IMR-90 (cell line): ENCODE measurements at regions not wholly inside any gene's neighbourhood (a gene's known extent, or its start where the extent isn't known, plus 50 kb on each side); places are given as distances from the start of the nearest gene placed in this dataset.

Source experiments
- ATAC-seq: fragments of 200-7000 bp; cut with Tn5 transposase; 2 replicates; pipeline ENCODE4 v1.9.1; 2020; ENCODE audit warnings: low read depth, mild to moderate bottlenecking, moderate library complexity
- BruUV-seq: library from RNA; stranded (reverse); fragments of 400-500 nt; replicated peaks from 2 replicates; lab custom pipeline; 2021; lab: Mats Ljungman, UMichigan
- CTCF ChIA-PET: fragments of 300-600 bp; formaldehyde crosslinking; extraction: SDS; loops from one replicate; lab custom pipeline; 2021; ENCODE audit warnings: antibody characterized with exemption; lab: Yijun Ruan, JAX
- POLR2A ChIA-PET: fragments of 300-600 bp; sonication (Branson Sonifier 250); formaldehyde crosslinking; loops from one replicate; lab custom pipeline; 2022; ENCODE audit warnings: antibody characterized with exemption; ENCODE audit not compliant: unreplicated experiment; lab: Charles Lee
- DNase-seq: peaks from one replicate; pipeline ENCODE4 v3.0.0; 2013
- H2AFZ ChIP-seq: replicated peaks from 2 replicates; pipeline ENCODE3; 2013; ENCODE audit warnings: low read length, mild to moderate bottlenecking; ENCODE audit not compliant: poor library complexity
- H2AK5ac ChIP-seq: 2 replicates; pipeline ENCODE4 v1.6.1; 2013; ENCODE audit warnings: low read depth, low read length, inconsistent platforms
- H2AK9ac ChIP-seq: replicated peaks from 2 replicates; pipeline ENCODE3; 2013; ENCODE audit warnings: mild to moderate bottlenecking, low read depth, low read length, moderate library complexity; ENCODE audit not compliant: poor library complexity
- H2BK120ac ChIP-seq: 2 replicates; pipeline ENCODE4 v1.6.1; 2013; ENCODE audit warnings: low read depth, low read length, inconsistent platforms
- H2BK15ac ChIP-seq: 3 replicates; pipeline ENCODE4 v1.6.1; 2013; ENCODE audit warnings: low read depth, low read length, inconsistent platforms
- H2BK20ac ChIP-seq: 2 replicates; pipeline ENCODE4 v1.6.1; 2013; ENCODE audit warnings: low read depth, mild to moderate bottlenecking, inconsistent platforms, low read length, moderate library complexity
- H2BK5ac ChIP-seq: 2 replicates; pipeline ENCODE4 v1.6.1; 2013; ENCODE audit warnings: mild to moderate bottlenecking, low read depth, low read length, inconsistent platforms; ENCODE audit not compliant: poor library complexity, severe bottlenecking
- H3K14ac ChIP-seq: replicated peaks from 2 replicates; pipeline ENCODE4 v1.6.1; 2013; ENCODE audit warnings: low read depth, low read length, inconsistent platforms
- H3K18ac ChIP-seq: 2 replicates; pipeline ENCODE4 v1.6.1; 2013; ENCODE audit warnings: low read depth, low read length, control low read depth
- H3K23ac ChIP-seq: 2 replicates; pipeline ENCODE4 v1.6.1; 2013; ENCODE audit warnings: low read depth, low read length, inconsistent platforms
- H3K27ac ChIP-seq: 2 replicates; pipeline ENCODE4 v1.5.1; 2013; ENCODE audit warnings: mild to moderate bottlenecking, control low read depth, low read length; ENCODE audit not compliant: insufficient read depth
- H3K27me3 ChIP-seq: 2 replicates; pipeline ENCODE4 v1.6.1; 2013; ENCODE audit warnings: low read length; ENCODE audit not compliant: control insufficient read depth, insufficient read depth
- H3K36me3 ChIP-seq: 2 replicates; pipeline ENCODE4 v1.6.1; 2013; ENCODE audit warnings: low read length, mixed read lengths; ENCODE audit not compliant: control insufficient read depth, insufficient read depth
- H3K4ac ChIP-seq: 2 replicates; pipeline ENCODE4 v1.6.1; 2013; ENCODE audit warnings: low read depth, low read length, inconsistent platforms
- H3K4me1 ChIP-seq: 2 replicates; pipeline ENCODE4 v1.6.1; 2013; ENCODE audit warnings: low read length, mixed read lengths; ENCODE audit not compliant: control insufficient read depth, insufficient read depth
- H3K4me2 ChIP-seq: 2 replicates; pipeline ENCODE4 v1.6.1; 2013; ENCODE audit warnings: low read depth, mild to moderate bottlenecking, control low read depth, low read length, moderate library complexity
- H3K4me3 ChIP-seq: 2 replicates; pipeline ENCODE4 v1.5.1; 2013; ENCODE audit warnings: low read depth, mild to moderate bottlenecking, control low read depth, low read length, moderate library complexity; ENCODE audit not compliant: insufficient read depth
- H3K56ac ChIP-seq: 2 replicates; pipeline ENCODE4 v1.6.1; 2013; ENCODE audit warnings: low read length, inconsistent platforms; ENCODE audit not compliant: insufficient read depth; ENCODE audit errors: extremely low read depth
- H3K79me1 ChIP-seq, 2 experiments: 2 replicates each; pipeline ENCODE4 v1.6.1; 2013; ENCODE audit warnings: low read length in 2 of 2, inconsistent platforms in 1 of 2, low read depth in 1 of 2
- H3K9ac ChIP-seq: 2 replicates; pipeline ENCODE4 v1.6.1; 2013; ENCODE audit warnings: low read depth, low read length, control low read depth
- H3K9me1 ChIP-seq: 2 replicates; pipeline ENCODE4 v1.6.1; 2013; ENCODE audit warnings: low read length, inconsistent platforms; ENCODE audit not compliant: insufficient read depth
- H3K9me3 ChIP-seq: 2 replicates; pipeline ENCODE4 v1.6.1; 2013; ENCODE audit warnings: low read length; ENCODE audit not compliant: control insufficient read depth, insufficient read depth
- H4K20me1 ChIP-seq: 2 replicates; pipeline ENCODE4 v1.6.1; 2013; ENCODE audit warnings: low read length, inconsistent platforms; ENCODE audit not compliant: insufficient read depth
- H4K5ac ChIP-seq: 2 replicates; pipeline ENCODE4 v1.6.1; 2013; ENCODE audit warnings: mild to moderate bottlenecking, low read depth, low read length, control low read depth
- H4K8ac ChIP-seq, 2 experiments: 2 replicates each; pipeline ENCODE4 v1.6.1; 2013; ENCODE audit warnings: low read depth in 2 of 2, low read length in 2 of 2, control low read depth in 1 of 2, inconsistent platforms in 1 of 2
- H4K91ac ChIP-seq: 2 replicates; pipeline ENCODE4 v1.6.1; 2013; ENCODE audit warnings: low read depth, low read length, inconsistent platforms; ENCODE audit not compliant: insufficient read depth
- BHLHE40 ChIP-seq: fragments of 150-350 bp; IDR thresholded peaks from 2 replicates; pipeline ENCODE4 v1.6.1; 2016; ENCODE audit warnings: mild to moderate bottlenecking, low read depth, low read length
- CEBPB ChIP-seq: IDR thresholded peaks from 2 replicates; pipeline ENCODE4 v1.6.1; 2012; ENCODE audit warnings: low read depth, low read length, improper control_type of control experiment
- CHD1 ChIP-seq: IDR thresholded peaks from 2 replicates; pipeline ENCODE4 v1.6.1; 2012; ENCODE audit warnings: low read depth, low read length, improper control_type of control experiment
- CTCF ChIP-seq: conservative IDR thresholded peaks from 2 replicates; pipeline ENCODE4 v1.5.1; 2012; ENCODE audit warnings: mild to moderate bottlenecking, low read depth, low read length, improper control_type of control experiment
- FOS ChIP-seq: fragments of 150-350 bp; IDR thresholded peaks from 2 replicates; pipeline ENCODE4 v1.6.1; 2016; ENCODE audit warnings: low read depth, low read length
- MAFK ChIP-seq: IDR thresholded peaks from 2 replicates; pipeline ENCODE4 v1.6.1; 2012; ENCODE audit warnings: low read depth, low read length, improper control_type of control experiment
- MAZ ChIP-seq: IDR thresholded peaks from 2 replicates; pipeline ENCODE4 v1.6.1; 2012; ENCODE audit warnings: low read depth, mild to moderate bottlenecking, low read length, improper control_type of control experiment, moderate library complexity, borderline replicate concordance
- MXI1 ChIP-seq: IDR thresholded peaks from 2 replicates; pipeline ENCODE4 v1.6.1; 2012; ENCODE audit warnings: low read depth, mild to moderate bottlenecking, low read length, moderate library complexity, borderline replicate concordance
- NFE2L2 ChIP-seq: fragments of 150-350 bp; IDR thresholded peaks from 2 replicates; pipeline ENCODE4 v1.6.1; 2016; ENCODE audit warnings: low read depth, mild to moderate bottlenecking, low read length
- POLR2A ChIP-seq: IDR thresholded peaks from 2 replicates; pipeline ENCODE4 v1.6.1; 2012; ENCODE audit warnings: mild to moderate bottlenecking, low read depth, low read length
- RAD21 ChIP-seq: IDR thresholded peaks from 2 replicates; pipeline ENCODE4 v1.6.1; 2012; ENCODE audit warnings: low read length, improper control_type of control experiment
- RCOR1 ChIP-seq: IDR thresholded peaks from 2 replicates; pipeline ENCODE4 v1.6.1; 2012; ENCODE audit warnings: mild to moderate bottlenecking, low read length, improper control_type of control experiment; ENCODE audit not compliant: insufficient replicate concordance
- RFX5 ChIP-seq: IDR thresholded peaks from 2 replicates; pipeline ENCODE4 v1.8.0; 2012; ENCODE audit warnings: low read depth, mild to moderate bottlenecking, low read length, moderate library complexity
- SMC3 ChIP-seq: fragments of 150-350 bp; IDR thresholded peaks from 2 replicates; pipeline ENCODE4 v1.6.1; 2016; ENCODE audit warnings: low read depth, mild to moderate bottlenecking, antibody characterized with exemption, low read length, moderate library complexity
- WGBS, 2 experiments: methylation state at CpG; one replicate each; pipeline versions ENCODE4 v1.1.5 to v1.1.7; 2013; ENCODE audit warnings: missing lambda C conversion rate in 2 of 2; ENCODE audit not compliant: insufficient read length in 1 of 2; ENCODE audit errors: extremely low coverage in 2 of 2; 5-methylcytosine and 5-hydroxymethylcytosine counted together
- dilution Hi-C: fragments of 300-500 bp; cut with HindIII; formaldehyde crosslinking; loops from one replicate; pipeline ENCODE4 v1.14.3; 2018; ENCODE audit warnings: low sequenced_read_pairs; ENCODE audit not compliant: unreplicated experiment
- in situ Hi-C: fragments of 300-500 bp; cut with MboI; formaldehyde crosslinking; loops from 3 replicates; pipeline ENCODE4 v1.14.3; 2019; ENCODE audit warnings: low sequenced_read_pairs, inconsistent platforms, mixed read lengths
- intact Hi-C: fragments of 100-400 bp; cut with micrococcal nuclease; formaldehyde crosslinking; loops from 2 replicates; pipeline ENCODE4 v1.10.0; 2022
- TF ChIP-seq, protein P1 (sequence below): fragments of 150-350 bp; IDR thresholded peaks from 2 replicates; pipeline ENCODE4 v1.6.1; 2016; ENCODE audit warnings: low read depth, mild to moderate bottlenecking, low read length, moderate library complexity, borderline replicate concordance
- TF ChIP-seq, protein P2 (sequence below): fragments of 150-350 bp; IDR thresholded peaks from 2 replicates; pipeline ENCODE4 v1.6.1; 2017; ENCODE audit warnings: mild to moderate bottlenecking, antibody characterized with exemption, low read length, low read depth

DNA sequence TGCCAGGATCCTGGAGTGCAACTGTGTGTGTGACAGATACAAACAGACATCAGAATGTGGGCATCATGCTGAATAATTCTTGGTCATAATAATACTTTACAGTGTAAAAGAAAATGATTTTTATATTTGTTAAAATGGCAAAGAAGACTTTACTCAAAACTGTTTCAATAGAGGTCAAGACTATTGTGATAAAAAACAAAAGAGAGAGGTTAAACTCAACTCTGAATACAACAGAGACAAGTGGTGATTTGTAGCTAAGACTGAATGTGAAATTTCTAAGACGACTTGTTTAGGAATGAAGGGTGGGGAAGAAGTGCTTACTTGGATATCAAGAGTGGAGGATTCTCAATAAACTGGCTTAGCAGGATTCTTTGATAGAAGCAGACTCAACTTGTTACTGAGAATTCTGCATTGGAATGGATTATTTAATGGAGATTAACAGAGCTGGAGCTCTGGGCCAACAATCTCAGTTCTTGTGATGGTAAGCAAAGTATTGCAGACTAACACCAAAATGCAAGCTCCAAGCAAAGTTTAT lies 457.4 kb upstream of the CDH18 start:
- ATAC-seq, result no peak
- dilution Hi-C loops, result no loop called here

More for the DNA sequence above, 457.4 kb upstream of the CDH18 start:
- H2BK120ac ChIP-seq, result no peak overlapping the region
- no TSS peak for BruUV-seq
- H2BK15ac ChIP-seq, result no peak overlapping the region
- H3K9me1 ChIP-seq, result no peaks in the 10 kb centered on the region
- H4K5ac ChIP-seq, result no peak overlapping the region
- in situ Hi-C loops (no loop called here), intact Hi-C loops (no loop called here)
- no peak overlapping the region for H3K27ac ChIP-seq
- no peak overlapping the region for H3K18ac ChIP-seq
- H3K27me3 ChIP-seq, result no peaks in the 10 kb centered on the region
- H3K4ac ChIP-seq, result no peak overlapping the region
- no peak overlapping the region for H3K9ac ChIP-seq
- no peaks in the 10 kb centered on the region for H3K36me3 ChIP-seq
- no peak overlapping the region for H2AK5ac ChIP-seq
- H3K23ac ChIP-seq, result no peak overlapping the region
- H4K91ac ChIP-seq, result no peak overlapping the region
- POLR2A ChIA-PET, result no interaction called here
- CTCF ChIA-PET, result no interaction called here
- no peaks in the 10 kb centered on the region for H3K4me1 ChIP-seq
- TF ChIP-seq MAZ (no peak), CEBPB (no peak), BHLHE40 (no peak), FOS (no peak), CTCF (no peak), MAFK (no peak), NFE2L2 (no peak), RAD21 (no peak), CHD1 (no peak), MXI1 (no peak), RFX5 (no peak), POLR2A (no peak), RCOR1 (no peak), SMC3 (no peak)
- TF ChIP-seq, protein P1, sequence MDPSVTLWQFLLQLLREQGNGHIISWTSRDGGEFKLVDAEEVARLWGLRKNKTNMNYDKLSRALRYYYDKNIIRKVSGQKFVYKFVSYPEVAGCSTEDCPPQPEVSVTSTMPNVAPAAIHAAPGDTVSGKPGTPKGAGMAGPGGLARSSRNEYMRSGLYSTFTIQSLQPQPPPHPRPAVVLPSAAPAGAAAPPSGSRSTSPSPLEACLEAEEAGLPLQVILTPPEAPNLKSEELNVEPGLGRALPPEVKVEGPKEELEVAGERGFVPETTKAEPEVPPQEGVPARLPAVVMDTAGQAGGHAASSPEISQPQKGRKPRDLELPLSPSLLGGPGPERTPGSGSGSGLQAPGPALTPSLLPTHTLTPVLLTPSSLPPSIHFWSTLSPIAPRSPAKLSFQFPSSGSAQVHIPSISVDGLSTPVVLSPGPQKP, result no peak
- TF ChIP-seq, protein P2, sequence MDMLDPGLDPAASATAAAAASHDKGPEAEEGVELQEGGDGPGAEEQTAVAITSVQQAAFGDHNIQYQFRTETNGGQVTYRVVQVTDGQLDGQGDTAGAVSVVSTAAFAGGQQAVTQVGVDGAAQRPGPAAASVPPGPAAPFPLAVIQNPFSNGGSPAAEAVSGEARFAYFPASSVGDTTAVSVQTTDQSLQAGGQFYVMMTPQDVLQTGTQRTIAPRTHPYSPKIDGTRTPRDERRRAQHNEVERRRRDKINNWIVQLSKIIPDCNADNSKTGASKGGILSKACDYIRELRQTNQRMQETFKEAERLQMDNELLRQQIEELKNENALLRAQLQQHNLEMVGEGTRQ, result no peak
- H4K8ac ChIP-seq, result no peak overlapping the region
- H2BK20ac ChIP-seq, result no peak overlapping the region
- H3K4me3 ChIP-seq, result no peak overlapping the region
- H2AFZ ChIP-seq, result no peak overlapping the region
- no peak overlapping the region for H2BK5ac ChIP-seq
- no peaks in the 10 kb centered on the region for H3K79me1 ChIP-seq
- no peak overlapping the region for H3K14ac ChIP-seq
- no peak overlapping the region for H3K56ac ChIP-seq
- no peaks in the 10 kb centered on the region for H4K20me1 ChIP-seq
- H2AK9ac ChIP-seq, result no peak overlapping the region
- no peak for DNase-seq
- WGBS, 2 experiments, result no CpG with 5 or more reads among the region's 1 CpG
- H3K9me3 ChIP-seq, result peaks cover 3% of the 10 kb centered on the region; the same call in 1 of the 2 replicates
- H3K4me2 ChIP-seq, result no peak overlapping the region
